ENCODE measurements at regions not wholly inside any gene's neighbourhood (a gene's known extent, or its start where the extent isn't known, plus 50 kb on each side); places are given as distances from the start of the nearest gene placed in this dataset.

GRCh38 chr1:34602907-34603306 lies 151.9 kb upstream of the GJB5 start:
- TF ChIP-seq CTCF (IDR thresholded peaks at IDR 0.05) = no peak
- no peak for TF ChIP-seq POLR2A (IDR thresholded peaks at IDR 0.05; ENCODE audit: low read depth)

Data from esophagus muscularis mucosa (tissue), 3 donors.